Choroid plexus epithelial cell (primary cell): ENCODE measurements at regions not wholly inside any gene's neighbourhood (a gene's known extent, or its start where the extent isn't known, plus 50 kb on each side); places are given as distances from the start of the nearest gene placed in this dataset.
A peak's percentile ranks its signal among the peaks of the same experiment; 100 is the strongest.

Source experiments
- DNase-seq: peaks from one replicate; pipeline ENCODE4 v3.0.0-alpha.2; 2010; ENCODE audit warnings: low read depth
- H3K4me3 ChIP-seq: 2 replicates; pipeline ENCODE4 v1.5.1; 2011; ENCODE audit warnings: low read depth, mild to moderate bottlenecking, control low read depth, low read length, moderate library complexity
- TF ChIP-seq, protein P1 (sequence below): conservative IDR thresholded peaks from 2 replicates; pipeline ENCODE4 v1.5.1; 2011; ENCODE audit warnings: low read depth, mild to moderate bottlenecking, control low read depth, inconsistent platforms, low read length, moderate library complexity

DNA sequence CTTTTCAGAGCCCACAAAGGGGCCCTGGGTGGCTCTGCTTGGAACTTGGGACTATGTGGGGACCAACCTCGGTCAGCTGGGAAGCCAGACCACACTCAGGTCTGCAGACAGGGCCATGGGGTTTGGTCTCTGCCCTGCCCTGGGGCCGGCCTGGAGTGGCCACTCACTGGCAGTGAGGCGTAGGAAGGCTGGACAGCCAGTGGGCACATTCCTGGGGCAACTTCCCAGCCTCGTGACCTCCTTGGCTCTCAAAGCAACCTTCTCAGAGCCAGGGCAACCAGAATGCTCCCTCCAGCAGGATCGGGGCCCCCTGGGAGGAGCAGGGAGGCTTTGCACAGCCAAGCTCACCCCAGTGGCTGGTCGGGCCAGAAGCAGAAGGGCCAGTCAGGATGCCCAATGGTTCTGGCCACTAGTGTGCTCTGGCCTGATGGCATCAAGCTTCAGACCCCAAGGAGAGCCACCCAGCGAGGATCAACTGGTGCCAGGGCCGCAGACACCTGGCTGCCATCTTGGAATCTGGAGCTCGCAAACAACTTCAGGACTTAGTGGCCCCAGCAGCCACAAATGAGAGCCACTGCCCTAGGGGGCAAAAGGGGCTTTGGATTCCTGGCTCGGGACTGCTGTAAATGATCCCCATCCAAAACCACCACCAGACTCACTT is 87.1 kb downstream of the MYEOV start:
- no peak for DNase-seq
- H3K4me3 ChIP-seq = no peak overlapping the region
- TF ChIP-seq, protein P1, sequence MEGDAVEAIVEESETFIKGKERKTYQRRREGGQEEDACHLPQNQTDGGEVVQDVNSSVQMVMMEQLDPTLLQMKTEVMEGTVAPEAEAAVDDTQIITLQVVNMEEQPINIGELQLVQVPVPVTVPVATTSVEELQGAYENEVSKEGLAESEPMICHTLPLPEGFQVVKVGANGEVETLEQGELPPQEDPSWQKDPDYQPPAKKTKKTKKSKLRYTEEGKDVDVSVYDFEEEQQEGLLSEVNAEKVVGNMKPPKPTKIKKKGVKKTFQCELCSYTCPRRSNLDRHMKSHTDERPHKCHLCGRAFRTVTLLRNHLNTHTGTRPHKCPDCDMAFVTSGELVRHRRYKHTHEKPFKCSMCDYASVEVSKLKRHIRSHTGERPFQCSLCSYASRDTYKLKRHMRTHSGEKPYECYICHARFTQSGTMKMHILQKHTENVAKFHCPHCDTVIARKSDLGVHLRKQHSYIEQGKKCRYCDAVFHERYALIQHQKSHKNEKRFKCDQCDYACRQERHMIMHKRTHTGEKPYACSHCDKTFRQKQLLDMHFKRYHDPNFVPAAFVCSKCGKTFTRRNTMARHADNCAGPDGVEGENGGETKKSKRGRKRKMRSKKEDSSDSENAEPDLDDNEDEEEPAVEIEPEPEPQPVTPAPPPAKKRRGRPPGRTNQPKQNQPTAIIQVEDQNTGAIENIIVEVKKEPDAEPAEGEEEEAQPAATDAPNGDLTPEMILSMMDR = no peak

GRCh38 chr11:69381681-69382130 is 87.8 kb downstream of the MYEOV start:
- no peak for DNase-seq
- no peak overlapping the region for H3K4me3 ChIP-seq
- TF ChIP-seq, protein P1 = no peak

GRCh38 chr11:69382131-69383128 is 88.5 kb downstream of the MYEOV start:
- TF ChIP-seq, protein P1 = no peak
- peak; percentile 36 for DNase-seq
- no peak overlapping the region for H3K4me3 ChIP-seq

GRCh38 chr11:69383372-69384250 is 89.7 kb downstream of the MYEOV start:
- H3K4me3 ChIP-seq = no peak overlapping the region
- DNase-seq = no peak
- TF ChIP-seq, protein P1 = no peak

GRCh38 chr11:69384251-69385143 is 90.5 kb downstream of the MYEOV start:
- DNase-seq = no peak
- TF ChIP-seq, protein P1 = no peak
- H3K4me3 ChIP-seq = no peak overlapping the region

DNA sequence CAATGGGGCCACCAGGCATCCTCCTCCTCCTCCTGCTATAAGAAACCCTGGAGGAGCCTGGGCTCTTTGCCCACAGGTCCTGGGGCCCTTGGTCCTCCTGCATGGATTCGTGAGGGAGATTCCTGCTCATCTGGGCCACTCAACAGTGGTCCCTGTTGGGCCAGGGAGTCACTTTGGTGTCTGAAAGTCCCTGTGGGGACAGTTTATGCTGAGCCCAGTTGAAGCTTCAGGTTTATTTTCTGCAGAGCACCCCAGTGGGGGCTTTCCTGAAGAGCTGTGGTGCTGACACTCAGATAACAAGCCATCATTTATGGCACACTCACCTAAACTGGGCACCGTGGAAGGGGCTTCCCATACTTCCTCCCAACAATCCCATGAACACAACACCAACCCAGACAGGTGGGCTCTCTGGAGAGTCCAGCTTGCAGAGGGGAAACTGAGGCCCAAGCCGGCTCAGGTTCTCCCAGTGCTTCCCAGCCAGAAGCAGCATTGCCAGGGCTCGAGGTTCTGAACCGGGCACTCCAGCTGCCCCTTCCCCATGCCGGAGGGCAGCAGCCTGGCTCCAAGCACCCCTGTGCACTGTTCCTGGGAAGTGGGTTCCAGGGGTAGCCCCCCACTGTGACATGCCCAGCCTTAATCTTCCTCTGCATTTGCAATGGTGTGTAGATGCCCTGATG is 91.3 kb downstream of the MYEOV start:
- DNase-seq = no peak
- H3K4me3 ChIP-seq = no peak overlapping the region
- TF ChIP-seq, protein P1 = no peak
